Suprapubic skin (tissue), 4 donors: ENCODE measurements at regions not wholly inside any gene's neighbourhood (a gene's known extent, or its start where the extent isn't known, plus 50 kb on each side); places are given as distances from the start of the nearest gene placed in this dataset.

Experiments used
- EP300 ChIP-seq: sonication (generic); formaldehyde crosslinking; IDR thresholded peaks from one replicate; pipeline ENCODE4 v1.6.1; 2017; ENCODE audit warnings: antibody characterized with exemption
- POLR2A ChIP-seq, 2 donors: fragments of 450-650 bp; IDR thresholded peaks; one replicate each; pipeline ENCODE4 v1.6.1; 2017; ENCODE audit warnings: antibody characterized with exemption in 2 of 2, mild to moderate bottlenecking in 2 of 2, moderate library complexity in 2 of 2
- POLR2AphosphoS5 ChIP-seq, 3 donors: sonication (generic); formaldehyde crosslinking; IDR thresholded peaks; one replicate each; pipeline ENCODE4 v1.6.1; 2017; ENCODE audit warnings: antibody characterized with exemption in 3 of 3
- TF ChIP-seq, protein P1 (sequence below), 2 donors: fragments of 200-600 bp in 1 of 2; fragments of 450-650 bp in 1 of 2; sonication (generic) in 1 of 2; IDR thresholded peaks; one replicate each; pipeline ENCODE4 v1.5.1; 2016 to 2019; ENCODE audit warnings: antibody characterized with exemption in 2 of 2, mild to moderate bottlenecking in 1 of 2, moderate library complexity in 1 of 2

DNA sequence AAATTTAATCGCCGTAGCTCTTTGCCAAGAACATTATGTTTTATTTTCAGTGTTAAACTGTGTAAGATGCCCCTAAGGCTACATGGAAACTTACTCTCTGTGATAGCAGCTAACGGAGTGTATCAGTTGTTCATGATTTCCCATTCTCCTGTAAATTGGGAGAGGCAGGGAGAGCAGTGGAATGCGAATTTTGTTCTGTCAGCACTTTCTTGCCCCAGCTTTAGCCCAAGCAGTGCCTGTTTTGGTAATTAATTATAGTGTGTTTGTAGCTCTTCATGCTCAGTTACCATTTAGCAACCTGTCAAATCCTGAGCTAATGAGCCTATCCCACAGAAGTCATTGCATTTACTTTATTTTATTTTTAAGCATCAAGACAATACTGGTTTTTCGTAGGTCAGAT, 475.1 kb upstream of the RBFOX1 start:
- TF ChIP-seq, protein P1, sequence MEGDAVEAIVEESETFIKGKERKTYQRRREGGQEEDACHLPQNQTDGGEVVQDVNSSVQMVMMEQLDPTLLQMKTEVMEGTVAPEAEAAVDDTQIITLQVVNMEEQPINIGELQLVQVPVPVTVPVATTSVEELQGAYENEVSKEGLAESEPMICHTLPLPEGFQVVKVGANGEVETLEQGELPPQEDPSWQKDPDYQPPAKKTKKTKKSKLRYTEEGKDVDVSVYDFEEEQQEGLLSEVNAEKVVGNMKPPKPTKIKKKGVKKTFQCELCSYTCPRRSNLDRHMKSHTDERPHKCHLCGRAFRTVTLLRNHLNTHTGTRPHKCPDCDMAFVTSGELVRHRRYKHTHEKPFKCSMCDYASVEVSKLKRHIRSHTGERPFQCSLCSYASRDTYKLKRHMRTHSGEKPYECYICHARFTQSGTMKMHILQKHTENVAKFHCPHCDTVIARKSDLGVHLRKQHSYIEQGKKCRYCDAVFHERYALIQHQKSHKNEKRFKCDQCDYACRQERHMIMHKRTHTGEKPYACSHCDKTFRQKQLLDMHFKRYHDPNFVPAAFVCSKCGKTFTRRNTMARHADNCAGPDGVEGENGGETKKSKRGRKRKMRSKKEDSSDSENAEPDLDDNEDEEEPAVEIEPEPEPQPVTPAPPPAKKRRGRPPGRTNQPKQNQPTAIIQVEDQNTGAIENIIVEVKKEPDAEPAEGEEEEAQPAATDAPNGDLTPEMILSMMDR (IDR thresholded peaks at IDR 0.05) = no peak
- TF ChIP-seq POLR2AphosphoS5 (IDR thresholded peaks at IDR 0.05) (no peak), POLR2A (IDR thresholded peaks at IDR 0.05) (no peak), EP300 (no peak)
